ENCODE measurements at regions not wholly inside any gene's neighbourhood (a gene's known extent, or its start where the extent isn't known, plus 50 kb on each side); places are given as distances from the start of the nearest gene placed in this dataset.

DNA sequence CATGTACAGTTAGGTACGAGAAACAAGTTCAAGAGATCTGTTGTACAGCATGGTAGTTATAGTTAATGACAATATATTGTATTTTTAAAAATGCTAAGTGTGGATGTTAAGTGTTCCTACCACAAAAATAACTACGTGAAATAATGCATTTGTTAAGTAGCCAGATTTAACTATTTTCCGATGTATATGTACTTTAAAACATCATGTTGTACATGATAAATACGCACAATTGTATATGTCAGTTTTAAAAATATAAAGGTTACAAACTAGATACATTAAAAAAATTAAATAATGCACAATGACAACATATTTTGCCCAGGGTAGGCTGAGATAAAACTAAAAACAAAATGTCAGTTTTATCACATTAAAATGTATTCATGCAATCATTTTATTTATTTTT, 285.1 kb upstream of the DCN start:
- TF ChIP-seq, protein P1, sequence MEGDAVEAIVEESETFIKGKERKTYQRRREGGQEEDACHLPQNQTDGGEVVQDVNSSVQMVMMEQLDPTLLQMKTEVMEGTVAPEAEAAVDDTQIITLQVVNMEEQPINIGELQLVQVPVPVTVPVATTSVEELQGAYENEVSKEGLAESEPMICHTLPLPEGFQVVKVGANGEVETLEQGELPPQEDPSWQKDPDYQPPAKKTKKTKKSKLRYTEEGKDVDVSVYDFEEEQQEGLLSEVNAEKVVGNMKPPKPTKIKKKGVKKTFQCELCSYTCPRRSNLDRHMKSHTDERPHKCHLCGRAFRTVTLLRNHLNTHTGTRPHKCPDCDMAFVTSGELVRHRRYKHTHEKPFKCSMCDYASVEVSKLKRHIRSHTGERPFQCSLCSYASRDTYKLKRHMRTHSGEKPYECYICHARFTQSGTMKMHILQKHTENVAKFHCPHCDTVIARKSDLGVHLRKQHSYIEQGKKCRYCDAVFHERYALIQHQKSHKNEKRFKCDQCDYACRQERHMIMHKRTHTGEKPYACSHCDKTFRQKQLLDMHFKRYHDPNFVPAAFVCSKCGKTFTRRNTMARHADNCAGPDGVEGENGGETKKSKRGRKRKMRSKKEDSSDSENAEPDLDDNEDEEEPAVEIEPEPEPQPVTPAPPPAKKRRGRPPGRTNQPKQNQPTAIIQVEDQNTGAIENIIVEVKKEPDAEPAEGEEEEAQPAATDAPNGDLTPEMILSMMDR (IDR thresholded peaks at IDR 0.05; ENCODE audit: insufficient read depth in 1 of 2, low read depth in 1 of 2, low read length in 1 of 2, severe bottlenecking in 1 of 2, unreplicated experiment in 1 of 2) = no peak
- H3K36me3 Mint-ChIP-seq (ENCODE audit: insufficient read depth, unreplicated experiment) = no peaks in the 10 kb centered on the region
- ChIA-PET CTCF (no interaction called here), POLR2A (no interaction called here)
- no peaks in the 10 kb centered on the region for H3K9me3 Mint-ChIP-seq (ENCODE audit: unreplicated experiment)
- Histone ChIP-seq H3K4me1 (no peaks in the 10 kb centered on the region), H3K9me3 (no peaks in the 10 kb centered on the region), H3K27me3 (replicated peaks; ENCODE audit: control insufficient read depth, insufficient read depth, low read length) (no peaks in the 10 kb centered on the region), H3K4me3 (ENCODE audit: low read depth, low read length) (no peak overlapping the region), H3K36me3 (ENCODE audit: control insufficient read depth, insufficient read depth, low read length) (no peaks in the 10 kb centered on the region)
- no peak overlapping the region for H3K4me3 Mint-ChIP-seq (ENCODE audit: unreplicated experiment)
- no peaks in the 10 kb centered on the region for H3K27me3 Mint-ChIP-seq (ENCODE audit: insufficient read depth, unreplicated experiment)
- no peaks in the 10 kb centered on the region for H3K4me1 Mint-ChIP-seq (ENCODE audit: low read depth, unreplicated experiment)
- no TSS peak for BruUV-seq (replicated peaks)
- no peak overlapping the region for H3K27ac Mint-ChIP-seq (ENCODE audit: unreplicated experiment)
- intact Hi-C loops (cut with micrococcal nuclease; ENCODE audit: unreplicated experiment) = no loop called here
- DNase-seq = no peak

DNA sequence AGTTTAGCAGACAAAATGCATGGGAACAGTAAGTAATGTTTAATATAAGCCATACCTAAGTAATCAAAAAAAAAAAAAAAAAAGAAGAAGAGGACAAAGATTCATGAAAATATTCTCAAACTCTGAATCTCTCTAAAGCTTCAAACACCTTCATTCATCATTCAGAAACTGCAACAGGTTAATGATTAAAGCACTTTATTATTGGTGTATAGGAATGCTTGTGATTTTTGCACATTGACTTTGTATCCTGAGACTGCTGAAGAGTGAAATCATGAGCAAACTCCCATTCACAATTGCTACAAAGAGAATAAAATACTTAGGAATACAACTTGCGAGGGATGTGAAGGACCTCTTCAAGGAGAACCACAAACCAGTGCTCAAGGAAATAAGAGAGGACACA, 278.4 kb upstream of the DCN start:
- Histone ChIP-seq H3K4me1 (no peaks in the 10 kb centered on the region), H3K36me3 (ENCODE audit: control insufficient read depth, insufficient read depth, low read length) (no peaks in the 10 kb centered on the region), H3K4me3 (ENCODE audit: low read depth, low read length) (no peak overlapping the region), H3K27me3 (replicated peaks; ENCODE audit: control insufficient read depth, insufficient read depth, low read length) (no peaks in the 10 kb centered on the region), H3K9me3 (no peaks in the 10 kb centered on the region)
- ChIA-PET CTCF (no interaction called here), POLR2A (no interaction called here)
- no TSS peak for BruUV-seq (replicated peaks)
- intact Hi-C loops (cut with micrococcal nuclease; ENCODE audit: unreplicated experiment) = no loop called here
- DNase-seq = no peak
- H3K9me3 Mint-ChIP-seq (ENCODE audit: unreplicated experiment) = no peaks in the 10 kb centered on the region
- TF ChIP-seq, protein P1 (IDR thresholded peaks at IDR 0.05; ENCODE audit: insufficient read depth in 1 of 2, low read depth in 1 of 2, low read length in 1 of 2, severe bottlenecking in 1 of 2, unreplicated experiment in 1 of 2) = no peak
- H3K4me3 Mint-ChIP-seq (ENCODE audit: unreplicated experiment) = no peak overlapping the region
- no peaks in the 10 kb centered on the region for H3K27me3 Mint-ChIP-seq (ENCODE audit: insufficient read depth, unreplicated experiment)
- H3K36me3 Mint-ChIP-seq (ENCODE audit: insufficient read depth, unreplicated experiment) = no peaks in the 10 kb centered on the region
- H3K4me1 Mint-ChIP-seq (ENCODE audit: low read depth, unreplicated experiment) = no peaks in the 10 kb centered on the region
- no peak overlapping the region for H3K27ac Mint-ChIP-seq (ENCODE audit: unreplicated experiment)

DNA sequence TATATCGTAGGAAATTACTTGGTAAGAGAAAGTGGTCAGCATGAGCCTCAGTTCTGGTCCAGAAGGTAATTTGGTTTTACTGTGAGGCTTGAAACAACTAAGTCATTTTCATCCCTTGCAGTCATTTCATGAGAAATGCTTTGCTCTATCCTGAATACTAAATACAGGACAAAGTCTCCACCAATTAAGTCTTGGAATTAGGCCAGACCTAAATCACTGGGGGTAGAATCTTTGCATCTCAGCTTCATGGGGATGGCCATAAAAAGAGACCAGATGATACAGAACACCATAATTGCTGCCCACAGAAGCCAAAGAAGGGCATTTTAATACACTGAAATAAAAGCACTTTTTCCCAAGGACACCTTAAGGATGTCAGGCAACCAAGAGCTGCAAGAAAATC, 277.9 kb upstream of the DCN start:
- DNase-seq = no peak
- TF ChIP-seq, protein P1 (IDR thresholded peaks at IDR 0.05; ENCODE audit: insufficient read depth in 1 of 2, low read depth in 1 of 2, low read length in 1 of 2, severe bottlenecking in 1 of 2, unreplicated experiment in 1 of 2) = no peak
- H3K27ac Mint-ChIP-seq (ENCODE audit: unreplicated experiment) = no peak overlapping the region
- H3K27me3 Mint-ChIP-seq (ENCODE audit: insufficient read depth, unreplicated experiment) = no peaks in the 10 kb centered on the region
- H3K4me3 Mint-ChIP-seq (ENCODE audit: unreplicated experiment) = no peak overlapping the region
- Histone ChIP-seq H3K9me3 (no peaks in the 10 kb centered on the region), H3K4me1 (no peaks in the 10 kb centered on the region), H3K27me3 (replicated peaks; ENCODE audit: control insufficient read depth, insufficient read depth, low read length) (no peaks in the 10 kb centered on the region), H3K4me3 (ENCODE audit: low read depth, low read length) (no peak overlapping the region), H3K36me3 (ENCODE audit: control insufficient read depth, insufficient read depth, low read length) (no peaks in the 10 kb centered on the region)
- H3K36me3 Mint-ChIP-seq (ENCODE audit: insufficient read depth, unreplicated experiment) = no peaks in the 10 kb centered on the region
- BruUV-seq (replicated peaks) = no TSS peak
- POLR2A ChIA-PET = no interaction called here
- CTCF ChIA-PET = no interaction called here
- no peaks in the 10 kb centered on the region for H3K9me3 Mint-ChIP-seq (ENCODE audit: unreplicated experiment)
- intact Hi-C loops (cut with micrococcal nuclease; ENCODE audit: unreplicated experiment) = no loop called here
- H3K4me1 Mint-ChIP-seq (ENCODE audit: low read depth, unreplicated experiment) = no peaks in the 10 kb centered on the region
